ENCODE measurements at regions not wholly inside any gene's neighbourhood (a gene's known extent, or its start where the extent isn't known, plus 50 kb on each side); places are given as distances from the start of the nearest gene placed in this dataset.

GRCh38 chr5:176152930-176153311 lies 85.3 kb upstream of the SIMC1 start:
- no peak overlapping the region for H3K4me3 ChIP-seq (replicated peaks; ENCODE audit: insufficient read depth, low read length)
- peaks cover 6% of the 10 kb centered on the region for H3K27me3 ChIP-seq (ENCODE audit: insufficient read depth, poor library complexity, severe bottlenecking)
- no peak for DNase-seq (ENCODE audit: low read depth in 1 of 2, low spot score in 1 of 2)
- no peak overlapping the region for H3K27ac ChIP-seq (replicated peaks)
- TF ChIP-seq SPI1 (IDR thresholded peaks at IDR 0.05; ENCODE audit: borderline replicate concordance, low read depth) = no peak
- TF ChIP-seq CTCF (IDR thresholded peaks at IDR 0.05; ENCODE audit: insufficient read depth, low read length) = no peak

DNA sequence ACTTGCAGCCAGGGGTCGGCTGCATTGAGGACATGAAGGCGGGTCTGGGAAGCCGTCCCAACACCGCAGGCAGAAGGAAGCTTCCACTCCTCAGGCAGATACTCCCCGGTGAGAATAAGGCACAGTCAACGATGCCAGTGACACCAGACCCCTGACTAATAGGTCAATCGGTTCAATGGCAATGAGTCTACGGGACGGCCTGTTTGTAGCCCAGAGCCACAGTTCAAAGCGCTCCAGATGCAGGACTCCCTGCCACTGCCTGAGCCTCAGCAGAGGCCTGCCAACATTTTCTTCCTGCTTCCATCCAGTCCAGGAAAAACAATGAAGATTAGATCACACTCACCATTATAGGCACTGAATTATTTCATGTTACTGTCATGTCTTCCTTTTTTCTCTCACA lies 84.5 kb upstream of the SIMC1 start:
- no peak for DNase-seq (ENCODE audit: low read depth in 1 of 2, low spot score in 1 of 2)
- H3K27ac ChIP-seq (replicated peaks) = no peak overlapping the region
- TF ChIP-seq POLR2AphosphoS5 (IDR thresholded peaks at IDR 0.05; ENCODE audit: low read depth) (no peak), GABPA (IDR thresholded peaks at IDR 0.05; ENCODE audit: low read depth) (no peak), CTCF (IDR thresholded peaks at IDR 0.05; ENCODE audit: insufficient read depth, low read length) (no peak), SPI1 (IDR thresholded peaks at IDR 0.05; ENCODE audit: borderline replicate concordance, low read depth) (no peak)
- TF ChIP-seq, protein P1, sequence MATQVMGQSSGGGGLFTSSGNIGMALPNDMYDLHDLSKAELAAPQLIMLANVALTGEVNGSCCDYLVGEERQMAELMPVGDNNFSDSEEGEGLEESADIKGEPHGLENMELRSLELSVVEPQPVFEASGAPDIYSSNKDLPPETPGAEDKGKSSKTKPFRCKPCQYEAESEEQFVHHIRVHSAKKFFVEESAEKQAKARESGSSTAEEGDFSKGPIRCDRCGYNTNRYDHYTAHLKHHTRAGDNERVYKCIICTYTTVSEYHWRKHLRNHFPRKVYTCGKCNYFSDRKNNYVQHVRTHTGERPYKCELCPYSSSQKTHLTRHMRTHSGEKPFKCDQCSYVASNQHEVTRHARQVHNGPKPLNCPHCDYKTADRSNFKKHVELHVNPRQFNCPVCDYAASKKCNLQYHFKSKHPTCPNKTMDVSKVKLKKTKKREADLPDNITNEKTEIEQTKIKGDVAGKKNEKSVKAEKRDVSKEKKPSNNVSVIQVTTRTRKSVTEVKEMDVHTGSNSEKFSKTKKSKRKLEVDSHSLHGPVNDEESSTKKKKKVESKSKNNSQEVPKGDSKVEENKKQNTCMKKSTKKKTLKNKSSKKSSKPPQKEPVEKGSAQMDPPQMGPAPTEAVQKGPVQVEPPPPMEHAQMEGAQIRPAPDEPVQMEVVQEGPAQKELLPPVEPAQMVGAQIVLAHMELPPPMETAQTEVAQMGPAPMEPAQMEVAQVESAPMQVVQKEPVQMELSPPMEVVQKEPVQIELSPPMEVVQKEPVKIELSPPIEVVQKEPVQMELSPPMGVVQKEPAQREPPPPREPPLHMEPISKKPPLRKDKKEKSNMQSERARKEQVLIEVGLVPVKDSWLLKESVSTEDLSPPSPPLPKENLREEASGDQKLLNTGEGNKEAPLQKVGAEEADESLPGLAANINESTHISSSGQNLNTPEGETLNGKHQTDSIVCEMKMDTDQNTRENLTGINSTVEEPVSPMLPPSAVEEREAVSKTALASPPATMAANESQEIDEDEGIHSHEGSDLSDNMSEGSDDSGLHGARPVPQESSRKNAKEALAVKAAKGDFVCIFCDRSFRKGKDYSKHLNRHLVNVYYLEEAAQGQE (IDR thresholded peaks at IDR 0.05; ENCODE audit: insufficient replicate concordance, low read depth) = no peak

DNA sequence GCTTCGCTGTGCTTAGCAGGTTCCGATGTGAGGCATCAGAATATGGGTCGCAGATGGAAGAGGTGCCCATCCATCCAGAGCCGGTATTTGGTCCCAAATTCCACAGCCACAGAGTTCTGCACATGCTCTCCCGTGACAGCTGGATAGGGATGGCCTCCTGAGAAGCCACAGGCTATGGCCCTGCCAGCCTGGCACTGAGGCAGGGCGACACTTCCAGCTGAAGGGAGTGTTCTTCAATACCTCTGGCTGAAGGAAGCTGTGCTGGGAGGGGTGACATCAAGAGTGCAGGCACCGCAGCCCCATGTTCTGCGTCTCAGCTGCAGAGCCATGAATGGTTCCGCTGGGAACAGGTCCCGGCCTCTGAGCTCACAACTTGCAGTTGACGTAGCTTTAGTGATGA lies 83.4 kb upstream of the SIMC1 start:
- H3K27me3 ChIP-seq (ENCODE audit: insufficient read depth, poor library complexity, severe bottlenecking) = peaks cover 6% of the 10 kb centered on the region
- no peak overlapping the region for H3K4me3 ChIP-seq (replicated peaks; ENCODE audit: insufficient read depth, low read length)
- DNase-seq (ENCODE audit: low read depth in 1 of 2, low spot score in 1 of 2) = no peak
- H3K27ac ChIP-seq (replicated peaks) = no peak overlapping the region
- TF ChIP-seq SPI1 (IDR thresholded peaks at IDR 0.05; ENCODE audit: borderline replicate concordance, low read depth) = no peak
- TF ChIP-seq POLR2AphosphoS5 (IDR thresholded peaks at IDR 0.05; ENCODE audit: low read depth) = no peak
- TF ChIP-seq GABPA (IDR thresholded peaks at IDR 0.05; ENCODE audit: low read depth) = no peak
- TF ChIP-seq, protein P1 (IDR thresholded peaks at IDR 0.05; ENCODE audit: insufficient replicate concordance, low read depth) = no peak
- no peak for TF ChIP-seq CTCF (IDR thresholded peaks at IDR 0.05; ENCODE audit: insufficient read depth, low read length)

More for the DNA sequence above, 84.5 kb upstream of the SIMC1 start:
- no peak overlapping the region for H3K4me3 ChIP-seq (replicated peaks; ENCODE audit: insufficient read depth, low read length)
- H3K27me3 ChIP-seq (ENCODE audit: insufficient read depth, poor library complexity, severe bottlenecking) = peaks cover 6% of the 10 kb centered on the region

DNA sequence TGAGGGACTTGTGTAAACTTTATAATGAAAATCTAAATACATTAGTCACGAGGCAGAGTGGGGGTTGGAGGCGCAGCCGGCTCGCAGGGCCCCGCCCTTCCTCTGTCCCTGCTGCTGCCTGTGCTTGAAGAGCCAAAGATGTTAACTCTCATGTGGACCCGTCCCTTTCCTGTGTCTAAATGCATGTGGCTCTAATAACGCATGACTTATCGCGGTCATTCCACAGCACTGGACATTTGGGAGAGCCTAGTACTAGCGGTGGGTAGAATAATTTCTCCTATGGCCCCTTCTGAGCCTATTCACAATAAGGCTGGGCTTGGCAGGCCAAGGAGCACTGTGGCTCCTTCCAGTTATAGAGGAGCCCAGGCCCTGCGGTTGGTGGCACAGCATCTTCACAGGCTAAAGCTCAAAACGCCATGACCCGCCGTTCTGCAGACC lies 82.3 kb upstream of the SIMC1 start:
- Histone ChIP-seq H3K4me3 (replicated peaks; ENCODE audit: insufficient read depth, low read length) (no peak overlapping the region), H3K27me3 (ENCODE audit: insufficient read depth, poor library complexity, severe bottlenecking) (peaks cover 6% of the 10 kb centered on the region), H3K27ac (replicated peaks) (no peak overlapping the region)
- TF ChIP-seq, protein P1 (IDR thresholded peaks at IDR 0.05; ENCODE audit: insufficient replicate concordance, low read depth) = no peak
- no peak for TF ChIP-seq CTCF (IDR thresholded peaks at IDR 0.05; ENCODE audit: insufficient read depth, low read length)
- no peak for DNase-seq (ENCODE audit: low read depth in 1 of 2, low spot score in 1 of 2)
